H1 (cell line): ENCODE measurements at regions not wholly inside any gene's neighbourhood (a gene's known extent, or its start where the extent isn't known, plus 50 kb on each side); places are given as distances from the start of the nearest gene placed in this dataset.

Experiments used
- CHD1 ChIP-seq: IDR thresholded peaks from 2 replicates; pipeline ENCODE4 v1.6.1; 2012; ENCODE audit warnings: low read depth, low read length, improper control_type of control experiment
- CREB1 ChIP-seq: IDR thresholded peaks from 2 replicates; pipeline ENCODE4 v1.6.1; 2012; ENCODE audit warnings: inconsistent platforms
- GABPA ChIP-seq: IDR thresholded peaks from 2 replicates; pipeline ENCODE4 v1.6.1; 2011; ENCODE audit warnings: mild to moderate bottlenecking, low read length, moderate library complexity, borderline replicate concordance; ENCODE audit not compliant: insufficient read depth
- SP4 ChIP-seq: IDR thresholded peaks from 2 replicates; pipeline ENCODE4 v1.6.1; 2012; ENCODE audit warnings: low read length, inconsistent platforms
- TF ChIP-seq, protein P1 (sequence below), 3 experiments: IDR thresholded peaks; 1 replicate in 2 of 3; 2 replicates in 1 of 3; pipeline versions ENCODE4 v1.5.1 to v1.6.1; 2011; ENCODE audit warnings: low read length in 3 of 3, mild to moderate bottlenecking in 3 of 3, inconsistent platforms in 2 of 3, low read depth in 1 of 3, moderate library complexity in 1 of 3; ENCODE audit not compliant: insufficient read depth in 1 of 3; ENCODE audit errors: control extremely low read depth in 1 of 3

GRCh38 chr11:131274233-131274632 is 96.2 kb upstream of the NTM start (continued):
- TF ChIP-seq, protein P1, sequence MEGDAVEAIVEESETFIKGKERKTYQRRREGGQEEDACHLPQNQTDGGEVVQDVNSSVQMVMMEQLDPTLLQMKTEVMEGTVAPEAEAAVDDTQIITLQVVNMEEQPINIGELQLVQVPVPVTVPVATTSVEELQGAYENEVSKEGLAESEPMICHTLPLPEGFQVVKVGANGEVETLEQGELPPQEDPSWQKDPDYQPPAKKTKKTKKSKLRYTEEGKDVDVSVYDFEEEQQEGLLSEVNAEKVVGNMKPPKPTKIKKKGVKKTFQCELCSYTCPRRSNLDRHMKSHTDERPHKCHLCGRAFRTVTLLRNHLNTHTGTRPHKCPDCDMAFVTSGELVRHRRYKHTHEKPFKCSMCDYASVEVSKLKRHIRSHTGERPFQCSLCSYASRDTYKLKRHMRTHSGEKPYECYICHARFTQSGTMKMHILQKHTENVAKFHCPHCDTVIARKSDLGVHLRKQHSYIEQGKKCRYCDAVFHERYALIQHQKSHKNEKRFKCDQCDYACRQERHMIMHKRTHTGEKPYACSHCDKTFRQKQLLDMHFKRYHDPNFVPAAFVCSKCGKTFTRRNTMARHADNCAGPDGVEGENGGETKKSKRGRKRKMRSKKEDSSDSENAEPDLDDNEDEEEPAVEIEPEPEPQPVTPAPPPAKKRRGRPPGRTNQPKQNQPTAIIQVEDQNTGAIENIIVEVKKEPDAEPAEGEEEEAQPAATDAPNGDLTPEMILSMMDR (IDR thresholded peaks at IDR 0.05; ENCODE audit: control extremely low read depth in 1 of 3, insufficient read depth in 1 of 3, low read depth in 1 of 3, low read length in 3 of 3): no peak
- TF ChIP-seq SP4: no peak
- TF ChIP-seq CHD1: no peak
- no peak for TF ChIP-seq CREB1
- TF ChIP-seq GABPA: no peak
